ENCODE measurements at regions not wholly inside any gene's neighbourhood (a gene's known extent, or its start where the extent isn't known, plus 50 kb on each side); places are given as distances from the start of the nearest gene placed in this dataset.

- Mint-ChIP-seq H3K27ac (no peak overlapping the region), H3K4me3 (no peak overlapping the region), H3K27me3 (ENCODE audit: low read depth) (peaks cover 25% of the 10 kb centered on the region), H3K9me3 (no peaks in the 10 kb centered on the region), H3K4me1 (peaks cover 8% of the 10 kb centered on the region), H3K36me3 (no peaks in the 10 kb centered on the region)
- no peak for DNase-seq (ENCODE audit: low spot score in 2 of 2, unreplicated experiment in 2 of 2)
- TF ChIP-seq CTCF (IDR thresholded peaks at IDR 0.05; ENCODE audit: unreplicated experiment) = no peak
Measured at GRCh38 chr19:30711826-30712225, 339.6 kb downstream of the ZNF536 start.

- Mint-ChIP-seq H3K27me3 (ENCODE audit: low read depth) (peaks cover 20% of the 10 kb centered on the region), H3K27ac (no peak overlapping the region), H3K4me1 (peaks cover 8% of the 10 kb centered on the region), H3K9me3 (no peaks in the 10 kb centered on the region), H3K36me3 (no peaks in the 10 kb centered on the region), H3K4me3 (peak overlapping the region; percentile 20)
- TF ChIP-seq CTCF (IDR thresholded peaks at IDR 0.05; ENCODE audit: unreplicated experiment) = no peak
- DNase-seq (ENCODE audit: low spot score in 2 of 2, unreplicated experiment in 2 of 2) = no peak
Measured at GRCh38 chr19:30711296-30711695, 339.1 kb downstream of the ZNF536 start.

GRCh38 chr19:30710721-30711120 lies 338.5 kb downstream of the ZNF536 start:
- Mint-ChIP-seq H3K4me3 (no peak overlapping the region), H3K9me3 (no peaks in the 10 kb centered on the region), H3K4me1 (peaks cover 8% of the 10 kb centered on the region), H3K27ac (no peak overlapping the region), H3K27me3 (ENCODE audit: low read depth) (peaks cover 19% of the 10 kb centered on the region), H3K36me3 (no peaks in the 10 kb centered on the region)
- TF ChIP-seq CTCF (IDR thresholded peaks at IDR 0.05; ENCODE audit: unreplicated experiment) = no peak
- DNase-seq (ENCODE audit: low spot score in 2 of 2, unreplicated experiment in 2 of 2) = no peak

GRCh38 chr19:30708416-30709178 lies 336.4 kb downstream of the ZNF536 start:
- Mint-ChIP-seq H3K27me3 (ENCODE audit: low read depth) (peaks cover 17% of the 10 kb centered on the region), H3K27ac (no peak overlapping the region)

GRCh38 chr19:30704771-30705330 lies 332.7 kb downstream of the ZNF536 start:
- peaks cover 4% of the 10 kb centered on the region for H3K27me3 Mint-ChIP-seq (ENCODE audit: low read depth)

More at GRCh38 chr19:30708416-30709178, 336.4 kb downstream of the ZNF536 start:
- TF ChIP-seq CTCF (IDR thresholded peaks at IDR 0.05; ENCODE audit: unreplicated experiment) = no peak
- Mint-ChIP-seq H3K4me3 (no peak overlapping the region), H3K4me1 (peaks cover 8% of the 10 kb centered on the region), H3K9me3 (no peaks in the 10 kb centered on the region), H3K36me3 (no peaks in the 10 kb centered on the region)
- DNase-seq (ENCODE audit: low spot score in 2 of 2, unreplicated experiment in 2 of 2) = no peak

More at GRCh38 chr19:30704771-30705330, 332.7 kb downstream of the ZNF536 start:
- no peaks in the 10 kb centered on the region for H3K9me3 Mint-ChIP-seq
- no peaks in the 10 kb centered on the region for H3K4me1 Mint-ChIP-seq
- DNase-seq (ENCODE audit: low spot score in 2 of 2, unreplicated experiment in 2 of 2) = no peak
- no peak overlapping the region for H3K27ac Mint-ChIP-seq
- H3K4me3 Mint-ChIP-seq = no peak overlapping the region
- no peak for TF ChIP-seq CTCF (IDR thresholded peaks at IDR 0.05; ENCODE audit: unreplicated experiment)
- H3K36me3 Mint-ChIP-seq = no peaks in the 10 kb centered on the region

Measured in mesothelial cell of epicardium (in vitro differentiated cells).